GM23338 (cell line): ENCODE measurements at regions not wholly inside any gene's neighbourhood (a gene's known extent, or its start where the extent isn't known, plus 50 kb on each side); places are given as distances from the start of the nearest gene placed in this dataset.

ENCODE experiments used
- ATAC-seq: fragments of 200-7000 bp; cut with Tn5 transposase; 3 replicates; pipeline ENCODE4 v1.9.1; 2020
- DNase-seq: peaks from one replicate; pipeline ENCODE4 v3.0.0-alpha.2; 2015; ENCODE audit warnings: low spot score
- H2AFZ ChIP-seq: fragments of 200-600 bp; sonication (generic); 2 replicates; pipeline ENCODE4 v1.8.0; 2016; ENCODE audit warnings: antibody characterized with exemption, mild to moderate bottlenecking, moderate library complexity
- H3F3A ChIP-seq: fragments of 200-600 bp; sonication (generic); replicated peaks from 2 replicates; pipeline ENCODE4 v1.8.0; 2017; ENCODE audit warnings: antibody characterized with exemption, mixed run types, low read depth
- H3K27ac ChIP-seq: fragments of 200-600 bp; sonication (generic); 2 replicates; pipeline ENCODE4 v1.6.1; 2016; ENCODE audit warnings: low read depth
- H3K27me3 ChIP-seq: fragments of 200-600 bp; sonication (generic); 2 replicates; pipeline ENCODE4 v1.8.0; 2016; ENCODE audit warnings: mild to moderate bottlenecking, mixed run types, moderate library complexity; ENCODE audit not compliant: insufficient read depth
- H3K36me3 ChIP-seq: fragments of 200-600 bp; sonication (generic); 2 replicates; pipeline ENCODE4 v1.8.0; 2016; ENCODE audit warnings: mild to moderate bottlenecking; ENCODE audit not compliant: insufficient read depth
- H3K4me1 ChIP-seq: fragments of 200-600 bp; sonication (generic); 2 replicates; pipeline ENCODE4 v1.8.0; 2016; ENCODE audit warnings: mild to moderate bottlenecking, moderate library complexity; ENCODE audit not compliant: insufficient read depth
- H3K4me2 ChIP-seq: fragments of 200-600 bp; sonication (generic); 2 replicates; pipeline ENCODE4 v1.7.1; 2017; ENCODE audit warnings: mixed run types
- H3K4me3 ChIP-seq: fragments of 200-600 bp; sonication (generic); 2 replicates; pipeline ENCODE4 v1.6.1; 2016; ENCODE audit warnings: mixed run types
- H3K79me2 ChIP-seq: fragments of 200-600 bp; sonication (generic); replicated peaks from 2 replicates; pipeline ENCODE4 v1.8.0; 2017; ENCODE audit warnings: mild to moderate bottlenecking; ENCODE audit not compliant: insufficient read depth
- H3K9me2 ChIP-seq: fragments of 200-600 bp; sonication (generic); 2 replicates; pipeline ENCODE4 v1.8.0; 2017; ENCODE audit not compliant: insufficient read depth
- H4K20me1 ChIP-seq: fragments of 200-600 bp; sonication (generic); replicated peaks from 2 replicates; pipeline ENCODE4 v1.8.0; 2017; ENCODE audit warnings: mild to moderate bottlenecking; ENCODE audit not compliant: insufficient read depth
- H3K27ac Mint-ChIP-seq: 2 replicates; pipeline ENCODE4 v1.8.0; 2020; ENCODE audit warnings: inconsistent platforms, mild to moderate bottlenecking, moderate library complexity, mixed read lengths
- H3K27me3 Mint-ChIP-seq: 3 replicates; pipeline ENCODE4 v1.8.0; 2022; ENCODE audit warnings: low read depth, mild to moderate bottlenecking, moderate library complexity, mixed read lengths, inconsistent platforms; ENCODE audit not compliant: insufficient read depth, poor library complexity
- H3K36me3 Mint-ChIP-seq: 3 replicates; pipeline ENCODE4 v1.8.0; 2021; ENCODE audit warnings: low read depth, mild to moderate bottlenecking, inconsistent platforms, moderate library complexity, mixed read lengths
- H3K4me1 Mint-ChIP-seq: 3 replicates; pipeline ENCODE4 v1.8.0; 2020; ENCODE audit warnings: mild to moderate bottlenecking, inconsistent platforms, mixed read lengths
- H3K4me3 Mint-ChIP-seq: 3 replicates; pipeline ENCODE4 v1.8.0; 2021; ENCODE audit warnings: moderate library complexity, mild to moderate bottlenecking, inconsistent platforms, mixed read lengths
- H3K9me3 Mint-ChIP-seq: 3 replicates; pipeline ENCODE4 v1.8.0; 2020; ENCODE audit warnings: moderate library complexity, mild to moderate bottlenecking, inconsistent platforms, mixed read lengths
- ZNF114 ChIP-seq: fragments of 250-450 bp; sonication (Bioruptor Pico); IDR thresholded peaks from 2 replicates; pipeline ENCODE4 v1.5.0; 2020; ENCODE audit warnings: mild to moderate bottlenecking, moderate library complexity
- TF ChIP-seq, protein P1 (sequence below): fragments of 250-450 bp; sonication (Bioruptor Pico); IDR thresholded peaks from 2 replicates; pipeline ENCODE4 v1.5.0; 2020; ENCODE audit warnings: mild to moderate bottlenecking, moderate library complexity
- TF ChIP-seq, protein P2 (sequence below): IDR thresholded peaks from 2 replicates; pipeline ENCODE4 v1.6.1; 2016; ENCODE audit warnings: antibody characterized with exemption
- TF ChIP-seq, protein P3 (sequence below), 2 experiments: fragments of 200-600 bp in 1 of 2; sonication (generic) in 1 of 2; conservative IDR thresholded peaks; 2 replicates each; pipeline versions ENCODE4 v1.5.1 to v1.6.1; 2016 to 2017; ENCODE audit warnings: antibody characterized with exemption in 2 of 2, low read depth in 2 of 2, mild to moderate bottlenecking in 2 of 2, moderate library complexity in 1 of 2

DNA sequence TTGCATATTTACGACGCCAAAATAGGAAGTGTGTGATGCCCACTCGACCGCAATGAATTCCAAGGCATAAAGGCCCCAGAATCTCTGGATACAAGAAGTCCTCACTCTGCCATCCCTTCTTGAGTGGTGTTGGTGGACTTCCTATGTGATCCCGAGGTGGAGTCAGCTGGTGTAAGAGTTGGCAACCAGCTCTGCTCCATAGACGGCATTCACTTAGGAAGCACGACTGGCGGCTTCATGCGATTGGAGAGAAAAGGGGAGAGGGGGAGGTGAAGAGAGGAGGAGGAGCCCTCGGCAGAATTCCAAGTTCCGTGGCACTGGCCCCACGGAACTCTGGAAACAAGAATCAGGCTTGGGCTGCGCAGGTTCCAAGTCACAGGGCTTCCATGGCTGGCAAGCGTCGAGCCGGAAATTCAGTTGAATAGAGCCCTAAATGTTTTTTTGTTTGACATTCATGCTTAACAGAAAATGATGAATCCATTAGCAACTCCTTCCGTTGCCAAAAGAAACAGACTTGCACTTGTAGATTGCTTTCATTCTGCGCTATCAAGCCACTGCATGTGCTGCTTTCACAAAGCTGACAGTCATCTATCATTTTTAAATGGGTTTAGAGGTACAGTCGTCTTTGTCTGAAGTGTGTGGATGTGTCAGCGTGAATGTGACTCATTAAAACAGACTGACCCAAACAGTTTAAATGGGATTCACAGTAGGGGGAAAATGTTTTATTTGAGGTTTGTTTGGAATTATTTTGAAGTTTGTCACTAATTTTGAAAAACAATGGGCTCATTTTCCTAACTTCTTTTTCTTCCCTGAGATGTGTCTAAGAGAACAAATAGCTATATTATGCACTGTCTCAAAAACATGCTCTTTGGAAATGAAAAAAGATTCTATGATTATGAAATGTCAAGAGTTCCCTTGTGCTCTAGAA, 428.3 kb upstream of the ATP11B start (continued):
- TF ChIP-seq, protein P1, sequence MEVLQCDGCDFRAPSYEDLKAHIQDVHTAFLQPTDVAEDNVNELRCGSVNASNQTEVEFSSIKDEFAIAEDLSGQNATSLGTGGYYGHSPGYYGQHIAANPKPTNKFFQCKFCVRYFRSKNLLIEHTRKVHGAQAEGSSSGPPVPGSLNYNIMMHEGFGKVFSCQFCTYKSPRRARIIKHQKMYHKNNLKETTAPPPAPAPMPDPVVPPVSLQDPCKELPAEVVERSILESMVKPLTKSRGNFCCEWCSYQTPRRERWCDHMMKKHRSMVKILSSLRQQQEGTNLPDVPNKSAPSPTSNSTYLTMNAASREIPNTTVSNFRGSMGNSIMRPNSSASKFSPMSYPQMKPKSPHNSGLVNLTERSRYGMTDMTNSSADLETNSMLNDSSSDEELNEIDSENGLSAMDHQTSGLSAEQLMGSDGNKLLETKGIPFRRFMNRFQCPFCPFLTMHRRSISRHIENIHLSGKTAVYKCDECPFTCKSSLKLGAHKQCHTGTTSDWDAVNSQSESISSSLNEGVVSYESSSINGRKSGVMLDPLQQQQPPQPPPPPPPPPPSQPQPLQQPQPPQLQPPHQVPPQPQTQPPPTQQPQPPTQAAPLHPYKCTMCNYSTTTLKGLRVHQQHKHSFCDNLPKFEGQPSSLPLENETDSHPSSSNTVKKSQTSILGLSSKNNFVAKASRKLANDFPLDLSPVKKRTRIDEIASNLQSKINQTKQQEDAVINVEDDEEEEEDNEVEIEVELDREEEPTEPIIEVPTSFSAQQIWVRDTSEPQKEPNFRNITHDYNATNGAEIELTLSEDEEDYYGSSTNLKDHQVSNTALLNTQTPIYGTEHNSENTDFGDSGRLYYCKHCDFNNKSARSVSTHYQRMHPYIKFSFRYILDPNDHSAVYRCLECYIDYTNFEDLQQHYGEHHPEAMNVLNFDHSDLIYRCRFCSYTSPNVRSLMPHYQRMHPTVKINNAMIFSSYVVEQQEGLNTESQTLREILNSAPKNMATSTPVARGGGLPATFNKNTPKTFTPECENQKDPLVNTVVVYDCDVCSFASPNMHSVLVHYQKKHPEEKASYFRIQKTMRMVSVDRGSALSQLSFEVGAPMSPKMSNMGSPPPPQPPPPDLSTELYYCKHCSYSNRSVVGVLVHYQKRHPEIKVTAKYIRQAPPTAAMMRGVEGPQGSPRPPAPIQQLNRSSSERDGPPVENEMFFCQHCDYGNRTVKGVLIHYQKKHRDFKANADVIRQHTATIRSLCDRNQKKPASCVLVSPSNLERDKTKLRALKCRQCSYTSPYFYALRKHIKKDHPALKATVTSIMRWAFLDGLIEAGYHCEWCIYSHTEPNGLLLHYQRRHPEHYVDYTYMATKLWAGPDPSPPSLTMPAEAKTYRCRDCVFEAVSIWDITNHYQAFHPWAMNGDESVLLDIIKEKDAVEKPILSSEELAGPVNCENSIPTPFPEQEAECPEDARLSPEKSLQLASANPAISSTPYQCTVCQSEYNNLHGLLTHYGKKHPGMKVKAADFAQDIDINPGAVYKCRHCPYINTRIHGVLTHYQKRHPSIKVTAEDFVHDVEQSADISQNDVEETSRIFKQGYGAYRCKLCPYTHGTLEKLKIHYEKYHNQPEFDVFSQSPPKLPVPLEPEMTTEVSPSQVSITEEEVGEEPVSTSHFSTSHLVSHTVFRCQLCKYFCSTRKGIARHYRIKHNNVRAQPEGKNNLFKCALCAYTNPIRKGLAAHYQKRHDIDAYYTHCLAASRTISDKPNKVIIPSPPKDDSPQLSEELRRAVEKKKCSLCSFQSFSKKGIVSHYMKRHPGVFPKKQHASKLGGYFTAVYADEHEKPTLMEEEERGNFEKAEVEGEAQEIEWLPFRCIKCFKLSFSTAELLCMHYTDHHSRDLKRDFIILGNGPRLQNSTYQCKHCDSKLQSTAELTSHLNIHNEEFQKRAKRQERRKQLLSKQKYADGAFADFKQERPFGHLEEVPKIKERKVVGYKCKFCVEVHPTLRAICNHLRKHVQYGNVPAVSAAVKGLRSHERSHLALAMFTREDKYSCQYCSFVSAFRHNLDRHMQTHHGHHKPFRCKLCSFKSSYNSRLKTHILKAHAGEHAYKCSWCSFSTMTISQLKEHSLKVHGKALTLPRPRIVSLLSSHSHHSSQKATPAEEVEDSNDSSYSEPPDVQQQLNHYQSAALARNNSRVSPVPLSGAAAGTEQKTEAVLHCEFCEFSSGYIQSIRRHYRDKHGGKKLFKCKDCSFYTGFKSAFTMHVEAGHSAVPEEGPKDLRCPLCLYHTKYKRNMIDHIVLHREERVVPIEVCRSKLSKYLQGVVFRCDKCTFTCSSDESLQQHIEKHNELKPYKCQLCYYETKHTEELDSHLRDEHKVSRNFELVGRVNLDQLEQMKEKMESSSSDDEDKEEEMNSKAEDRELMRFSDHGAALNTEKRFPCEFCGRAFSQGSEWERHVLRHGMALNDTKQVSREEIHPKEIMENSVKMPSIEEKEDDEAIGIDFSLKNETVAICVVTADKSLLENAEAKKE (CRISPR knock-in tag) = no peak

DNA sequence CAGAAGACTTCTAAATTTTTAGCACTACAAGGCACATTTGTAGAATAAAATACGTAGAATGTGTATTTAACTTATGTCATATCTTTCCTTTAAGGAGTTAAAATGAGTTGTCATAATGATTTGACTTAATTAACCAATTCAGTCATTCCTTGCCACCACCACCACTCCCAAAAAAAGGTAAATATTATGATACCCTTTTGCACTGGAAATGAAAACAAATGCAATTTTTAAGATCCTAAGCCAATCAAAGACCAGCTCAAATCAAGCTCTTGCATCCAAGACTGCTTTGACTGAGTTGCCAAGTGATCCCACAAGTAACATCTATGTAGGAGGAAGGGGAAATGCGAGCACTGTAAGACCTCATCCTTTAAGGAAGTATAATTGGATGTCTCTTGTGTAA, 426.6 kb upstream of the ATP11B start:
- no peak overlapping the region for H3K27ac Mint-ChIP-seq
- no peak overlapping the region for H2AFZ ChIP-seq
- H4K20me1 ChIP-seq = no peaks in the 10 kb centered on the region
- ATAC-seq (no peak), DNase-seq (no peak)
- no peaks in the 10 kb centered on the region for H3K79me2 ChIP-seq
- no peaks in the 10 kb centered on the region; the same call in 1 of the 2 replicates for H3K4me1 ChIP-seq
- no peaks in the 10 kb centered on the region for H3K36me3 ChIP-seq
- H3K27me3 Mint-ChIP-seq = no peaks in the 10 kb centered on the region
- H3K9me3 Mint-ChIP-seq = no peaks in the 10 kb centered on the region
- H3K4me3 ChIP-seq = no peak overlapping the region
- H3K9me2 ChIP-seq = no peaks in the 10 kb centered on the region
- no peak overlapping the region for H3K4me2 ChIP-seq
- no peak overlapping the region for H3K4me3 Mint-ChIP-seq
- no peaks in the 10 kb centered on the region for H3K27me3 ChIP-seq
- peaks cover 5% of the 10 kb centered on the region for H3K4me1 Mint-ChIP-seq
- H3F3A ChIP-seq = no peaks in the 10 kb centered on the region
- no peaks in the 10 kb centered on the region for H3K36me3 Mint-ChIP-seq
- H3K27ac ChIP-seq = no peak overlapping the region
- TF ChIP-seq, protein P1 (CRISPR knock-in tag) = no peak
- no peak for TF ChIP-seq ZNF114 (CRISPR knock-in tag)
- TF ChIP-seq, protein P2, sequence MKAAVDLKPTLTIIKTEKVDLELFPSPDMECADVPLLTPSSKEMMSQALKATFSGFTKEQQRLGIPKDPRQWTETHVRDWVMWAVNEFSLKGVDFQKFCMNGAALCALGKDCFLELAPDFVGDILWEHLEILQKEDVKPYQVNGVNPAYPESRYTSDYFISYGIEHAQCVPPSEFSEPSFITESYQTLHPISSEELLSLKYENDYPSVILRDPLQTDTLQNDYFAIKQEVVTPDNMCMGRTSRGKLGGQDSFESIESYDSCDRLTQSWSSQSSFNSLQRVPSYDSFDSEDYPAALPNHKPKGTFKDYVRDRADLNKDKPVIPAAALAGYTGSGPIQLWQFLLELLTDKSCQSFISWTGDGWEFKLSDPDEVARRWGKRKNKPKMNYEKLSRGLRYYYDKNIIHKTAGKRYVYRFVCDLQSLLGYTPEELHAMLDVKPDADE = no peak
- TF ChIP-seq, protein P3, sequence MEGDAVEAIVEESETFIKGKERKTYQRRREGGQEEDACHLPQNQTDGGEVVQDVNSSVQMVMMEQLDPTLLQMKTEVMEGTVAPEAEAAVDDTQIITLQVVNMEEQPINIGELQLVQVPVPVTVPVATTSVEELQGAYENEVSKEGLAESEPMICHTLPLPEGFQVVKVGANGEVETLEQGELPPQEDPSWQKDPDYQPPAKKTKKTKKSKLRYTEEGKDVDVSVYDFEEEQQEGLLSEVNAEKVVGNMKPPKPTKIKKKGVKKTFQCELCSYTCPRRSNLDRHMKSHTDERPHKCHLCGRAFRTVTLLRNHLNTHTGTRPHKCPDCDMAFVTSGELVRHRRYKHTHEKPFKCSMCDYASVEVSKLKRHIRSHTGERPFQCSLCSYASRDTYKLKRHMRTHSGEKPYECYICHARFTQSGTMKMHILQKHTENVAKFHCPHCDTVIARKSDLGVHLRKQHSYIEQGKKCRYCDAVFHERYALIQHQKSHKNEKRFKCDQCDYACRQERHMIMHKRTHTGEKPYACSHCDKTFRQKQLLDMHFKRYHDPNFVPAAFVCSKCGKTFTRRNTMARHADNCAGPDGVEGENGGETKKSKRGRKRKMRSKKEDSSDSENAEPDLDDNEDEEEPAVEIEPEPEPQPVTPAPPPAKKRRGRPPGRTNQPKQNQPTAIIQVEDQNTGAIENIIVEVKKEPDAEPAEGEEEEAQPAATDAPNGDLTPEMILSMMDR (conservative IDR thresholded peaks at IDR 0.05; ENCODE audit: low read depth in 2 of 2) = no peak
